ENCODE measurements at regions not wholly inside any gene's neighbourhood (a gene's known extent, or its start where the extent isn't known, plus 50 kb on each side); places are given as distances from the start of the nearest gene placed in this dataset.

DNA sequence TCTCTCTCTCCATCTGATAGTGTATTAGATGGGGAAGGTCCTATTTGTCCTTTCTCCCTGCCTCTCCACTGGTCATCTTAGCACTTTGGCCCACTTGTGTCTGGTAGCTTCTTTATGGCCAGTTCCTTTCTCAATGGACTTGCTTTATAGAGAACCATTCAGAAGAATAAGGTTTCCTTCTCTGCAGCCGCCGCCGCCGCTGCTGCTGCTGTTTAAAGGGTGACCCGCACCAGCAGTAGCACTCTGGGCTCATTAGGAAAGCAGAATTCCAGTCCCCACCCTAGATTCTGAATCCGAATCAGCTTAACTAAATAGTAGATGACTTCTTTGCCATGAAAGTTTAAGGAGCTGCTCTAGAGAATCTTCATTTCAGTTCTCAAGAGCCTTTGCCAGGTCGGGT, 490.2 kb downstream of the FOXO1 start:
- H3K27me3 ChIP-seq (replicated peaks in 1 of 2; ENCODE audit: control insufficient read depth in 2 of 2, insufficient read depth in 2 of 2, low read length in 1 of 2), result peaks cover under 1 to 2% of the 10 kb centered on the region in 2 experiments; a peak in 2 of 4 replicates
- ATAC-seq (no peak), DNase-seq (ENCODE audit: low read depth, low spot score) (no peak), FAIRE-seq (no peak)
- H3K4me1 ChIP-seq (ENCODE audit: control insufficient read depth, insufficient read depth, low read length), result no peaks in the 10 kb centered on the region
- H2AFZ ChIP-seq (ENCODE audit: control insufficient read depth, low read depth, low read length), result no peak overlapping the region
- no peaks in the 10 kb centered on the region; the same call in 1 of the 2 replicates for H4K20me1 ChIP-seq (ENCODE audit: control insufficient read depth, insufficient read depth)
- intact Hi-C loops (cut with micrococcal nuclease; ENCODE audit: unreplicated experiment), result no loop called here
- 68% methylated on average over 7 of the region's 7 CpGs for WGBS (ENCODE audit: insufficient coverage, insufficient replicate concordance, low lambda C conversion rate, missing lambda C conversion rate)
- H3K36me3 ChIP-seq (ENCODE audit: control insufficient read depth in 2 of 2, insufficient read depth in 2 of 2, low read length in 1 of 2), result no peaks in the 10 kb centered on the region
- no peak overlapping the region for H3K27ac ChIP-seq (ENCODE audit: control insufficient read depth, insufficient read depth)
- H3K79me2 ChIP-seq (ENCODE audit: control insufficient read depth, insufficient read depth, low read length), result no peaks in the 10 kb centered on the region
- no peaks in the 10 kb centered on the region; the same call in 2 of the 3 replicates for H3K9me3 ChIP-seq (replicated peaks; ENCODE audit: control insufficient read depth, insufficient read depth, low read length)
- ChIA-PET CTCF (no interaction called here), POLR2A (no interaction called here), RAD21 (ENCODE audit: unreplicated experiment) (no interaction called here), SMC1A (ENCODE audit: uncharacterized antibody, unreplicated experiment) (interaction anchor here (1.5 kb wide), 1 partner anchor 19 kb away, joined by 3 read pairs; no protein-coding TSS in a partner anchor)
- in situ Hi-C loops (cut with MboI), result no loop called here
- BruUV-seq (replicated peaks), result no TSS peak
- H3K4me2 ChIP-seq (ENCODE audit: control insufficient read depth, insufficient read depth), result no peak overlapping the region
- H3K9ac ChIP-seq (ENCODE audit: control insufficient read depth, insufficient read depth, low read length), result no peak overlapping the region
- H3K4me3 ChIP-seq, result no peak overlapping the region
- TF ChIP-seq, protein P1, sequence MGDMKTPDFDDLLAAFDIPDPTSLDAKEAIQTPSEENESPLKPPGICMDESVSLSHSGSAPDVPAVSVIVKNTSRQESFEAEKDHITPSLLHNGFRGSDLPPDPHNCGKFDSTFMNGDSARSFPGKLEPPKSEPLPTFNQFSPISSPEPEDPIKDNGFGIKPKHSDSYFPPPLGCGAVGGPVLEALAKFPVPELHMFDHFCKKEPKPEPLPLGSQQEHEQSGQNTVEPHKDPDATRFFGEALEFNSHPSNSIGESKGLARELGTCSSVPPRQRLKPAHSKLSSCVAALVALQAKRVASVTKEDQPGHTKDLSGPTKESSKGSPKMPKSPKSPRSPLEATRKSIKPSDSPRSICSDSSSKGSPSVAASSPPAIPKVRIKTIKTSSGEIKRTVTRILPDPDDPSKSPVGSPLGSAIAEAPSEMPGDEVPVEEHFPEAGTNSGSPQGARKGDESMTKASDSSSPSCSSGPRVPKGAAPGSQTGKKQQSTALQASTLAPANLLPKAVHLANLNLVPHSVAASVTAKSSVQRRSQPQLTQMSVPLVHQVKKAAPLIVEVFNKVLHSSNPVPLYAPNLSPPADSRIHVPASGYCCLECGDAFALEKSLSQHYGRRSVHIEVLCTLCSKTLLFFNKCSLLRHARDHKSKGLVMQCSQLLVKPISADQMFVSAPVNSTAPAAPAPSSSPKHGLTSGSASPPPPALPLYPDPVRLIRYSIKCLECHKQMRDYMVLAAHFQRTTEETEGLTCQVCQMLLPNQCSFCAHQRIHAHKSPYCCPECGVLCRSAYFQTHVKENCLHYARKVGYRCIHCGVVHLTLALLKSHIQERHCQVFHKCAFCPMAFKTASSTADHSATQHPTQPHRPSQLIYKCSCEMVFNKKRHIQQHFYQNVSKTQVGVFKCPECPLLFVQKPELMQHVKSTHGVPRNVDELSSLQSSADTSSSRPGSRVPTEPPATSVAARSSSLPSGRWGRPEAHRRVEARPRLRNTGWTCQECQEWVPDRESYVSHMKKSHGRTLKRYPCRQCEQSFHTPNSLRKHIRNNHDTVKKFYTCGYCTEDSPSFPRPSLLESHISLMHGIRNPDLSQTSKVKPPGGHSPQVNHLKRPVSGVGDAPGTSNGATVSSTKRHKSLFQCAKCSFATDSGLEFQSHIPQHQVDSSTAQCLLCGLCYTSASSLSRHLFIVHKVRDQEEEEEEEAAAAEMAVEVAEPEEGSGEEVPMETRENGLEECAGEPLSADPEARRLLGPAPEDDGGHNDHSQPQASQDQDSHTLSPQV (IDR thresholded peaks at IDR 0.05), result no peak
- no peak for TF ChIP-seq MYB (IDR thresholded peaks at IDR 0.05; ENCODE audit: borderline replicate concordance, low read depth, low read length)
- TF ChIP-seq SUZ12 (IDR thresholded peaks at IDR 0.05; ENCODE audit: unreplicated experiment), result no peak
- TF ChIP-seq, protein P2, sequence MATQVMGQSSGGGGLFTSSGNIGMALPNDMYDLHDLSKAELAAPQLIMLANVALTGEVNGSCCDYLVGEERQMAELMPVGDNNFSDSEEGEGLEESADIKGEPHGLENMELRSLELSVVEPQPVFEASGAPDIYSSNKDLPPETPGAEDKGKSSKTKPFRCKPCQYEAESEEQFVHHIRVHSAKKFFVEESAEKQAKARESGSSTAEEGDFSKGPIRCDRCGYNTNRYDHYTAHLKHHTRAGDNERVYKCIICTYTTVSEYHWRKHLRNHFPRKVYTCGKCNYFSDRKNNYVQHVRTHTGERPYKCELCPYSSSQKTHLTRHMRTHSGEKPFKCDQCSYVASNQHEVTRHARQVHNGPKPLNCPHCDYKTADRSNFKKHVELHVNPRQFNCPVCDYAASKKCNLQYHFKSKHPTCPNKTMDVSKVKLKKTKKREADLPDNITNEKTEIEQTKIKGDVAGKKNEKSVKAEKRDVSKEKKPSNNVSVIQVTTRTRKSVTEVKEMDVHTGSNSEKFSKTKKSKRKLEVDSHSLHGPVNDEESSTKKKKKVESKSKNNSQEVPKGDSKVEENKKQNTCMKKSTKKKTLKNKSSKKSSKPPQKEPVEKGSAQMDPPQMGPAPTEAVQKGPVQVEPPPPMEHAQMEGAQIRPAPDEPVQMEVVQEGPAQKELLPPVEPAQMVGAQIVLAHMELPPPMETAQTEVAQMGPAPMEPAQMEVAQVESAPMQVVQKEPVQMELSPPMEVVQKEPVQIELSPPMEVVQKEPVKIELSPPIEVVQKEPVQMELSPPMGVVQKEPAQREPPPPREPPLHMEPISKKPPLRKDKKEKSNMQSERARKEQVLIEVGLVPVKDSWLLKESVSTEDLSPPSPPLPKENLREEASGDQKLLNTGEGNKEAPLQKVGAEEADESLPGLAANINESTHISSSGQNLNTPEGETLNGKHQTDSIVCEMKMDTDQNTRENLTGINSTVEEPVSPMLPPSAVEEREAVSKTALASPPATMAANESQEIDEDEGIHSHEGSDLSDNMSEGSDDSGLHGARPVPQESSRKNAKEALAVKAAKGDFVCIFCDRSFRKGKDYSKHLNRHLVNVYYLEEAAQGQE (IDR thresholded peaks at IDR 0.05; ENCODE audit: low read depth, low read length), result no peak
- no peak for TF ChIP-seq ATF3 (IDR thresholded peaks at IDR 0.05; ENCODE audit: borderline replicate concordance, extremely low read depth, low read depth, low read length)
- TF ChIP-seq NKRF (conservative IDR thresholded peaks at IDR 0.05), result no peak
- TF ChIP-seq, protein P3, sequence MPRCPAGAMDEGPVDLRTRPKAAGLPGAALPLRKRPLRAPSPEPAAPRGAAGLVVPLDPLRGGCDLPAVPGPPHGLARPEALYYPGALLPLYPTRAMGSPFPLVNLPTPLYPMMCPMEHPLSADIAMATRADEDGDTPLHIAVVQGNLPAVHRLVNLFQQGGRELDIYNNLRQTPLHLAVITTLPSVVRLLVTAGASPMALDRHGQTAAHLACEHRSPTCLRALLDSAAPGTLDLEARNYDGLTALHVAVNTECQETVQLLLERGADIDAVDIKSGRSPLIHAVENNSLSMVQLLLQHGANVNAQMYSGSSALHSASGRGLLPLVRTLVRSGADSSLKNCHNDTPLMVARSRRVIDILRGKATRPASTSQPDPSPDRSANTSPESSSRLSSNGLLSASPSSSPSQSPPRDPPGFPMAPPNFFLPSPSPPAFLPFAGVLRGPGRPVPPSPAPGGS (IDR thresholded peaks at IDR 0.05; ENCODE audit: borderline replicate concordance, insufficient read depth, low read depth, low read length, poor library complexity, severe bottlenecking), result no peak
- TF ChIP-seq BCL11A (IDR thresholded peaks at IDR 0.05; ENCODE audit: low read depth, low read length), result no peak
- no peak for TF ChIP-seq EGR1 (IDR thresholded peaks at IDR 0.05; ENCODE audit: borderline replicate concordance in 1 of 2, low read depth in 2 of 2, low read length in 2 of 2)
- no peak for TF ChIP-seq IKZF1 (conservative IDR thresholded peaks at IDR 0.05)
- no peak for TF ChIP-seq MEF2B (IDR thresholded peaks at IDR 0.05; ENCODE audit: partially characterized antibody, poor library complexity, severe bottlenecking)
